A549 (cell line): ENCODE measurements at regions not wholly inside any gene's neighbourhood (a gene's known extent, or its start where the extent isn't known, plus 50 kb on each side); places are given as distances from the start of the nearest gene placed in this dataset.

Experiments
- ATAC-seq, 2 experiments: fragments of 200-7000 bp in 1 of 2; fragments of >200 bp in 1 of 2; cut with Nextera tagmentation in 1 of 2; cut with Tn5 transposase in 1 of 2; 3 replicates each; pipeline versions ENCODE4 v1.8.0 to v1.9.1; 2018 to 2020; ENCODE audit warnings: mild to moderate bottlenecking in 1 of 2, moderate library complexity in 1 of 2
- CTCF ChIA-PET: fragments of 300-600 bp; sonication (Branson Sonifier 250); formaldehyde crosslinking; extraction: SDS; loops from one replicate; lab custom pipeline; 2021; ENCODE audit warnings: antibody characterized with exemption, inconsistent platforms; lab: Yijun Ruan, JAX
- POLR2A ChIA-PET: fragments of 350-600 bp; formaldehyde crosslinking; extraction: SDS; loops from one replicate; lab custom pipeline; 2021; ENCODE audit warnings: antibody characterized with exemption, inconsistent platforms; lab: Yijun Ruan, JAX
- DNase-seq, 2 experiments: peaks; one replicate each; pipeline versions ENCODE4 v3.0.0 to v3.0.0-alpha.2; 2011 to 2016; ENCODE audit warnings: low read depth in 1 of 2, low spot score in 1 of 2
- FAIRE-seq: peaks from 2 replicates; lab custom pipeline; 2011; peaks lifted over from hg19 to GRCh38; lab: Jason Lieb, UNC
- H3K27ac ChIP-seq, 2 experiments: fragments of >200 bp; sonication (Bioruptor Twin); formaldehyde crosslinking; 3 replicates each; pipeline ENCODE4 v1.5.1; 2016 to 2017
- H3K4me1 ChIP-seq: fragments of >200 bp; sonication (Bioruptor Twin); formaldehyde crosslinking; 3 replicates; pipeline ENCODE4 v1.6.1; 2016
- H3K4me2 ChIP-seq: fragments of >200 bp; sonication (Bioruptor Twin); formaldehyde crosslinking; 3 replicates; pipeline ENCODE4 v1.6.1; 2016
- H3K4me3 ChIP-seq: fragments of >200 bp; sonication (Bioruptor Twin); formaldehyde crosslinking; 3 replicates; pipeline ENCODE4 v1.5.1; 2016
- H3K9me3 ChIP-seq: fragments of >200 bp; sonication (Bioruptor Twin); formaldehyde crosslinking; 3 replicates; pipeline ENCODE4 v1.6.1; 2016
- ATOH8 ChIP-seq: fragments of 250-450 bp; sonication (Bioruptor Pico); IDR thresholded peaks from 2 replicates; pipeline ENCODE4 v1.5.0; 2020; ENCODE audit warnings: low read depth, mild to moderate bottlenecking, moderate library complexity
- BHLHE40 ChIP-seq: IDR thresholded peaks from 2 replicates; pipeline ENCODE4 v1.6.1; 2012; ENCODE audit warnings: low read depth, low read length, inconsistent platforms
- CEBPB ChIP-seq, 2 experiments: fragments of >200 bp in 1 of 2; sonication (Bioruptor Twin) in 1 of 2; formaldehyde crosslinking in 1 of 2; IDR thresholded peaks; 2 replicates each; pipeline ENCODE4 v1.6.1; 2012 to 2016
- EHF ChIP-seq: fragments of 250-450 bp; sonication (Bioruptor Pico); IDR thresholded peaks from 2 replicates; pipeline ENCODE4 v1.5.0; 2020; ENCODE audit warnings: mild to moderate bottlenecking
- EP300 ChIP-seq, 2 experiments: fragments of >200 bp; sonication (Bioruptor Twin); formaldehyde crosslinking; IDR thresholded peaks; 2 replicates in 1 of 2; 3 replicates in 1 of 2; pipeline ENCODE4 v1.6.1; 2016 to 2017
- ESRRA ChIP-seq: fragments of 150-350 bp; IDR thresholded peaks from 2 replicates; pipeline ENCODE4 v1.6.1; 2014; ENCODE audit warnings: mild to moderate bottlenecking, low read length, borderline replicate concordance
- FOSB ChIP-seq: fragments of 250-450 bp; sonication (Bioruptor Pico); IDR thresholded peaks from 2 replicates; pipeline ENCODE4 v1.5.0; 2020; ENCODE audit warnings: mild to moderate bottlenecking, moderate library complexity
- GATA3 ChIP-seq: IDR thresholded peaks from 2 replicates; pipeline ENCODE4 v1.6.1; 2012; ENCODE audit warnings: borderline replicate concordance
- JUN ChIP-seq, 2 experiments: fragments of >200 bp; sonication (Bioruptor Twin); formaldehyde crosslinking; IDR thresholded peaks; 2 replicates in 1 of 2; 3 replicates in 1 of 2; pipeline ENCODE4 v1.6.1; 2016 to 2017
- JUNB ChIP-seq: fragments of >200 bp; sonication (Bioruptor Twin); formaldehyde crosslinking; IDR thresholded peaks from 2 replicates; pipeline ENCODE4 v1.6.1; 2016
- KDM1A ChIP-seq: fragments of 200-600 bp; sonication (generic); IDR thresholded peaks from 2 replicates; pipeline ENCODE4 v1.6.1; 2016; ENCODE audit warnings: low read depth, mild to moderate bottlenecking
- MAFK ChIP-seq: fragments of 450-650 bp; IDR thresholded peaks from 2 replicates; pipeline ENCODE4 v1.6.1; 2014; ENCODE audit not compliant: partially characterized antibody
- POLR2A ChIP-seq: IDR thresholded peaks from 2 replicates; pipeline ENCODE4 v1.6.1; 2012; ENCODE audit warnings: mild to moderate bottlenecking, low read length
- RCOR1 ChIP-seq: fragments of 150-350 bp; IDR thresholded peaks from 2 replicates; pipeline ENCODE4 v1.6.1; 2014; ENCODE audit warnings: antibody characterized with exemption, low read length, low read depth
- SMC3 ChIP-seq: fragments of >200 bp; sonication (Bioruptor Twin); formaldehyde crosslinking; IDR thresholded peaks from 3 replicates; pipeline ENCODE4 v1.6.1; 2018; ENCODE audit warnings: inconsistent platforms
- SREBF2 ChIP-seq: fragments of 450-650 bp; IDR thresholded peaks from 2 replicates; pipeline ENCODE4 v1.6.1; 2014; ENCODE audit warnings: mild to moderate bottlenecking, moderate library complexity
- TP53 ChIP-seq: fragments of 250-450 bp; sonication (Bioruptor Pico); IDR thresholded peaks from 2 replicates; pipeline ENCODE4 v1.5.0; 2021; ENCODE audit warnings: mild to moderate bottlenecking, moderate library complexity
- ZC3H11A ChIP-seq: fragments of 450-650 bp; IDR thresholded peaks from 2 replicates; pipeline ENCODE4 v1.6.1; 2014; ENCODE audit warnings: antibody characterized with exemption, mild to moderate bottlenecking
- ZFP36 ChIP-seq: fragments of 450-650 bp; IDR thresholded peaks from 2 replicates; pipeline ENCODE4 v1.6.1; 2014; ENCODE audit warnings: borderline replicate concordance; ENCODE audit not compliant: partially characterized antibody
- WGBS: methylation state at CpG from one replicate; pipeline ENCODE4 v1.1.6; 2017; ENCODE audit errors: missing lambda C conversion rate; 5-methylcytosine and 5-hydroxymethylcytosine counted together
- TF ChIP-seq, protein P1 (sequence below): fragments of >200 bp; sonication (Bioruptor Twin); formaldehyde crosslinking; IDR thresholded peaks from 3 replicates; pipeline ENCODE4 v1.6.1; 2016
- TF ChIP-seq, protein P2 (sequence below): IDR thresholded peaks from 2 replicates; pipeline ENCODE4 v1.6.1; 2012
- TF ChIP-seq, protein P3 (sequence below): IDR thresholded peaks from 2 replicates; pipeline ENCODE4 v1.6.1; 2012; ENCODE audit warnings: low read depth, borderline replicate concordance
- TF ChIP-seq, protein P4 (sequence below): fragments of >200 bp; sonication (Bioruptor Twin); formaldehyde crosslinking; IDR thresholded peaks from 3 replicates; pipeline ENCODE4 v1.5.1; 2016

DNA sequence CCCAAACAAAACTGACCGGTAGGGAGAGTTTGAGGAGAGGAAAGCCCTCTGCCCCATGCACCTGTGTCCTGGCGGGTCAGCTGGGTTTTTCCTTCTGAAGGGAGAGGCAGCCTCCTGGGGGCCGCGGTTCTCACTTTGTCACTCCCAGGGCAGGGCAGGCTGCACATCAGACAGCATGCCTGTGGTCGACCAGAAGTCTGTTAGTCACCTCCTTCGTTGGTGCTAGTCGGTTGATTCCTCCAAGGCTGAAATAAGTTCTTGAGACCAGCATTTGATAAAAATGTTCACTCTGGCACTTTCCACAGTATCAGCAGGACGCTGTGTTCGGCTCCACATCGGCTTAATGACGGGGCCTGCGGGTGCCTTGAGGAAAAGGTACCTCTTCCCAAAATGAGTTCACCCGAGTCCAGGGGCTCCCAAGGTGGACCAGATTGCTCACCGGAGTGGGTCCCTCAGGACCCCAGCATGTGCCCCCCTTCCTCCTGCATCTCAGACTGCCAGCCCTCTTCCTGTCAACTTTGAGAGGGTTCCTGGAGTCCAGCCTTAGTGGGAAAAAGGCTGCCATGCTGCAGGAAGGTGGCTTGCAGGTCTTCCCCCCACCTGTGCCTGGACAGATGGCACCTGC lies 373.7 kb upstream of the B3GAT1 start (continued):
- no peak for TF ChIP-seq ZFP36
- TF ChIP-seq CEBPB (IDR thresholded peaks at IDR 0.05): no peak
- TF ChIP-seq FOSB: no peak
- TF ChIP-seq RCOR1: no peak
- TF ChIP-seq JUN (IDR thresholded peaks at IDR 0.05): no peak
- TF ChIP-seq SMC3: no peak
- no peak for TF ChIP-seq BHLHE40
- no peak for TF ChIP-seq MAFK
- no peak for TF ChIP-seq POLR2A
- TF ChIP-seq, protein P1, sequence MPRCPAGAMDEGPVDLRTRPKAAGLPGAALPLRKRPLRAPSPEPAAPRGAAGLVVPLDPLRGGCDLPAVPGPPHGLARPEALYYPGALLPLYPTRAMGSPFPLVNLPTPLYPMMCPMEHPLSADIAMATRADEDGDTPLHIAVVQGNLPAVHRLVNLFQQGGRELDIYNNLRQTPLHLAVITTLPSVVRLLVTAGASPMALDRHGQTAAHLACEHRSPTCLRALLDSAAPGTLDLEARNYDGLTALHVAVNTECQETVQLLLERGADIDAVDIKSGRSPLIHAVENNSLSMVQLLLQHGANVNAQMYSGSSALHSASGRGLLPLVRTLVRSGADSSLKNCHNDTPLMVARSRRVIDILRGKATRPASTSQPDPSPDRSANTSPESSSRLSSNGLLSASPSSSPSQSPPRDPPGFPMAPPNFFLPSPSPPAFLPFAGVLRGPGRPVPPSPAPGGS: no peak
- TF ChIP-seq GATA3: no peak
- TF ChIP-seq EHF (CRISPR knock-in tag): no peak
- TF ChIP-seq, all 56 proteins: peak for 0

DNA sequence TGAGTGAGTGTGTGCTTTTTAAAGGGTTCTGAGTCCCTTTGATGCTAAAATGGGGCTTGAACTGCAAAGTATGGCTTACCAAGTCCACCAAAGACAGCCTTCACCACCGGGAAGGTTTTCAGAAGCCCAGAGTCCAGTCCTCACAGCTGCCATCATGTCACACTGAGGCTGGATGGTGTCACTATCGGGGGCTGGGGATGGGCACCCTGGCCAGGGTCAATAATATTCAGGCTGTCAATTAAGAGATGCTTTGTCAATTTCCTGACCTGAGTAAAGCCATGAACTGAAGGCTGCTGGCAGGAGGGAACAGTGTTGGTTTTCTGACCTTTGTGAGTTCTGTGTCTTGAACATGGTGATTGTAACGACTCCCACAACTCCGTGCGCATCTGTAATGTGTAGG lies 373.0 kb upstream of the B3GAT1 start:
- FAIRE-seq: no peak
- Histone ChIP-seq H3K4me1 (no peaks in the 10 kb centered on the region), H3K4me3 (no peak overlapping the region), H3K4me2 (no peak overlapping the region), H3K9me3 (no peaks in the 10 kb centered on the region), H3K27ac (no peak overlapping the region)
- DNase-seq: no peak
- no peak for TF ChIP-seq KDM1A
- no peak for TF ChIP-seq TP53 (CRISPR knock-in tag)
- TF ChIP-seq, protein P2, sequence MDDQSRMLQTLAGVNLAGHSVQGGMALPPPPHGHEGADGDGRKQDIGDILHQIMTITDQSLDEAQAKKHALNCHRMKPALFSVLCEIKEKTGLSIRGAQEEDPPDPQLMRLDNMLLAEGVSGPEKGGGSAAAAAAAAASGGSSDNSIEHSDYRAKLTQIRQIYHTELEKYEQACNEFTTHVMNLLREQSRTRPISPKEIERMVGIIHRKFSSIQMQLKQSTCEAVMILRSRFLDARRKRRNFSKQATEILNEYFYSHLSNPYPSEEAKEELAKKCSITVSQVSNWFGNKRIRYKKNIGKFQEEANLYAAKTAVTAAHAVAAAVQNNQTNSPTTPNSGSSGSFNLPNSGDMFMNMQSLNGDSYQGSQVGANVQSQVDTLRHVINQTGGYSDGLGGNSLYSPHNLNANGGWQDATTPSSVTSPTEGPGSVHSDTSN: no peak
- no peak for TF ChIP-seq JUNB
- no peak for TF ChIP-seq SMC3
- no peak for TF ChIP-seq MAFK
- no peak for TF ChIP-seq BHLHE40
- TF ChIP-seq, protein P3, sequence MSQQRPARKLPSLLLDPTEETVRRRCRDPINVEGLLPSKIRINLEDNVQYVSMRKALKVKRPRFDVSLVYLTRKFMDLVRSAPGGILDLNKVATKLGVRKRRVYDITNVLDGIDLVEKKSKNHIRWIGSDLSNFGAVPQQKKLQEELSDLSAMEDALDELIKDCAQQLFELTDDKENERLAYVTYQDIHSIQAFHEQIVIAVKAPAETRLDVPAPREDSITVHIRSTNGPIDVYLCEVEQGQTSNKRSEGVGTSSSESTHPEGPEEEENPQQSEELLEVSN: no peak
- no peak for TF ChIP-seq ZC3H11A
- TF ChIP-seq EP300 (IDR thresholded peaks at IDR 0.05): no peak
- no peak for TF ChIP-seq ESRRA
- TF ChIP-seq SREBF2: no peak
- TF ChIP-seq, protein P1: no peak
- TF ChIP-seq ATOH8 (CRISPR knock-in tag): no peak
- TF ChIP-seq, protein P4, sequence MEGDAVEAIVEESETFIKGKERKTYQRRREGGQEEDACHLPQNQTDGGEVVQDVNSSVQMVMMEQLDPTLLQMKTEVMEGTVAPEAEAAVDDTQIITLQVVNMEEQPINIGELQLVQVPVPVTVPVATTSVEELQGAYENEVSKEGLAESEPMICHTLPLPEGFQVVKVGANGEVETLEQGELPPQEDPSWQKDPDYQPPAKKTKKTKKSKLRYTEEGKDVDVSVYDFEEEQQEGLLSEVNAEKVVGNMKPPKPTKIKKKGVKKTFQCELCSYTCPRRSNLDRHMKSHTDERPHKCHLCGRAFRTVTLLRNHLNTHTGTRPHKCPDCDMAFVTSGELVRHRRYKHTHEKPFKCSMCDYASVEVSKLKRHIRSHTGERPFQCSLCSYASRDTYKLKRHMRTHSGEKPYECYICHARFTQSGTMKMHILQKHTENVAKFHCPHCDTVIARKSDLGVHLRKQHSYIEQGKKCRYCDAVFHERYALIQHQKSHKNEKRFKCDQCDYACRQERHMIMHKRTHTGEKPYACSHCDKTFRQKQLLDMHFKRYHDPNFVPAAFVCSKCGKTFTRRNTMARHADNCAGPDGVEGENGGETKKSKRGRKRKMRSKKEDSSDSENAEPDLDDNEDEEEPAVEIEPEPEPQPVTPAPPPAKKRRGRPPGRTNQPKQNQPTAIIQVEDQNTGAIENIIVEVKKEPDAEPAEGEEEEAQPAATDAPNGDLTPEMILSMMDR: no peak
- CTCF ChIA-PET: no interaction called here
- no peak for ATAC-seq
- 42% methylated on average over 5 of the region's 5 CpGs for WGBS
- POLR2A ChIA-PET: no interaction called here
